Activated CD4-positive, alpha-beta memory T cell treated with anti-CD3 and anti-CD28 coated beads for 36 hours (primary cell): ENCODE measurements at regions not wholly inside any gene's neighbourhood (a gene's known extent, or its start where the extent isn't known, plus 50 kb on each side); places are given as distances from the start of the nearest gene placed in this dataset.

ENCODE experiments used
- CTCF ChIA-PET: fragments of 350-600 bp; sonication (Branson Sonifier 250); formaldehyde crosslinking; loops from one replicate; lab custom pipeline; 2021; ENCODE audit warnings: antibody characterized with exemption, inconsistent platforms; lab: Charles Lee
- POLR2A ChIA-PET: fragments of 350-600 bp; sonication (Branson Sonifier 250); formaldehyde crosslinking; loops from one replicate; lab custom pipeline; 2021; ENCODE audit warnings: antibody characterized with exemption; lab: Charles Lee
- DNase-seq: peaks from one replicate; pipeline ENCODE4 v3.0.0-alpha.2; 2020
- H3K27ac Mint-ChIP-seq: one replicate; pipeline ENCODE4 v1.8.0; 2021; ENCODE audit warnings: mixed read lengths
- H3K27me3 Mint-ChIP-seq: one replicate; pipeline ENCODE4 v1.8.0; 2021; ENCODE audit warnings: mixed read lengths
- H3K36me3 Mint-ChIP-seq: one replicate; pipeline ENCODE4 v1.8.0; 2021; ENCODE audit warnings: mixed read lengths
- H3K4me1 Mint-ChIP-seq: one replicate; pipeline ENCODE4 v1.8.0; 2021; ENCODE audit warnings: low read depth, mixed read lengths
- H3K4me3 Mint-ChIP-seq: one replicate; pipeline ENCODE4 v1.8.0; 2021; ENCODE audit warnings: mild to moderate bottlenecking, mixed read lengths
- H3K9me3 Mint-ChIP-seq: one replicate; pipeline ENCODE4 v1.8.0; 2021; ENCODE audit warnings: mixed read lengths
- intact Hi-C: fragments of 100-400 bp; cut with micrococcal nuclease; formaldehyde crosslinking; loops from one replicate; pipeline ENCODE4 v1.15.1; 2023

GRCh38 chr10:120138689-120139088, 246.2 kb downstream of the SEC23IP start:
- no peaks in the 10 kb centered on the region for H3K4me1 Mint-ChIP-seq
- no peaks in the 10 kb centered on the region for H3K36me3 Mint-ChIP-seq
- no peak overlapping the region for H3K27ac Mint-ChIP-seq
- no peaks in the 10 kb centered on the region for H3K9me3 Mint-ChIP-seq
- POLR2A ChIA-PET = no interaction called here
- H3K4me3 Mint-ChIP-seq = no peak overlapping the region
- intact Hi-C loops = no loop called here
- CTCF ChIA-PET = no interaction called here
- H3K27me3 Mint-ChIP-seq = peaks cover 4% of the 10 kb centered on the region
- DNase-seq = no peak

GRCh38 chr10:120145107-120145506, 252.6 kb downstream of the SEC23IP start:
- ChIA-PET POLR2A (no interaction called here), CTCF (no interaction called here)
- intact Hi-C loops = no loop called here
- H3K27ac Mint-ChIP-seq = no peak overlapping the region
- H3K9me3 Mint-ChIP-seq = no peaks in the 10 kb centered on the region
- no peaks in the 10 kb centered on the region for H3K36me3 Mint-ChIP-seq
- H3K4me1 Mint-ChIP-seq = no peaks in the 10 kb centered on the region
- no peak for DNase-seq
- no peak overlapping the region for H3K4me3 Mint-ChIP-seq
- H3K27me3 Mint-ChIP-seq = peaks cover 5% of the 10 kb centered on the region

GRCh38 chr10:120156614-120157274, 264.2 kb downstream of the SEC23IP start:
- H3K27ac Mint-ChIP-seq = no peak overlapping the region
- CTCF ChIA-PET = no interaction called here
- intact Hi-C loops = no loop called here
- H3K4me3 Mint-ChIP-seq = no peak overlapping the region
- no peak for DNase-seq
- H3K27me3 Mint-ChIP-seq = peaks cover 9% of the 10 kb centered on the region
- no peaks in the 10 kb centered on the region for H3K36me3 Mint-ChIP-seq
- no peaks in the 10 kb centered on the region for H3K4me1 Mint-ChIP-seq
- POLR2A ChIA-PET = no interaction called here
- no peaks in the 10 kb centered on the region for H3K9me3 Mint-ChIP-seq

DNA sequence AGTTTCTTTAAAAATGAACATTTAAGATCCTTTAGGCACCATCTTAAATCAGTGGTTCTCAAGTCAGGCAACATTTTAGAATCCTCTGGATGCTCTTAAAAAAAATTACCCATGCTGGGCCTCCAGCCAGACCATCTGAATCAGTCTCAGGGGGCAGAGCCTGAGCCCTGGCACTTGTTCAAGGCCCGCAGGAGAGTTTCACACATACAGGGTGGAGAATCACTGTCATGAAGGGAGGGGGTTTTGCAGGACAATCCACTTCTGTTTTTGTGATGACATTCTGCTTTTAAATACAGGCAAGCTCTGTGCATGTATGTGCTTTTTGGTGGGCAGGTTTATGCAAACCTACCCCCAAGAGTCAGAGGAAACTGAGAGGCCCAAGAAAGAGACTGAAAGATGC, 268.6 kb downstream of the SEC23IP start:
- no peak overlapping the region for H3K27ac Mint-ChIP-seq
- DNase-seq = no peak
- ChIA-PET POLR2A (no interaction called here), CTCF (no interaction called here)
- intact Hi-C loops = no loop called here
- H3K36me3 Mint-ChIP-seq = no peaks in the 10 kb centered on the region
- H3K4me3 Mint-ChIP-seq = no peak overlapping the region
- no peaks in the 10 kb centered on the region for H3K27me3 Mint-ChIP-seq
- H3K9me3 Mint-ChIP-seq = no peaks in the 10 kb centered on the region
- H3K4me1 Mint-ChIP-seq = no peaks in the 10 kb centered on the region

GRCh38 chr10:120162471-120162870, 269.9 kb downstream of the SEC23IP start:
- CTCF ChIA-PET = interaction anchor here (1.3 kb wide), 1 partner anchor 60 kb away, joined by 5 read pairs; no protein-coding TSS in a partner anchor
- POLR2A ChIA-PET = no interaction called here
- no peaks in the 10 kb centered on the region for H3K9me3 Mint-ChIP-seq
- H3K36me3 Mint-ChIP-seq = no peaks in the 10 kb centered on the region
- H3K4me3 Mint-ChIP-seq = no peak overlapping the region
- intact Hi-C loops = no loop called here
- H3K4me1 Mint-ChIP-seq = no peaks in the 10 kb centered on the region
- H3K27me3 Mint-ChIP-seq = no peaks in the 10 kb centered on the region
- DNase-seq = no peak
- H3K27ac Mint-ChIP-seq = no peak overlapping the region

- H3K9me3 Mint-ChIP-seq = no peaks in the 10 kb centered on the region
- H3K4me3 Mint-ChIP-seq = no peak overlapping the region
- H3K4me1 Mint-ChIP-seq = no peaks in the 10 kb centered on the region
- no peak for DNase-seq
- H3K27me3 Mint-ChIP-seq = peaks cover 5% of the 10 kb centered on the region
- no peak overlapping the region for H3K27ac Mint-ChIP-seq
- CTCF ChIA-PET = no interaction called here
- intact Hi-C loops = no loop called here
- H3K36me3 Mint-ChIP-seq = no peaks in the 10 kb centered on the region
- POLR2A ChIA-PET = no interaction called here
Observed at GRCh38 chr10:120172356-120172755, 279.8 kb downstream of the SEC23IP start.

DNA sequence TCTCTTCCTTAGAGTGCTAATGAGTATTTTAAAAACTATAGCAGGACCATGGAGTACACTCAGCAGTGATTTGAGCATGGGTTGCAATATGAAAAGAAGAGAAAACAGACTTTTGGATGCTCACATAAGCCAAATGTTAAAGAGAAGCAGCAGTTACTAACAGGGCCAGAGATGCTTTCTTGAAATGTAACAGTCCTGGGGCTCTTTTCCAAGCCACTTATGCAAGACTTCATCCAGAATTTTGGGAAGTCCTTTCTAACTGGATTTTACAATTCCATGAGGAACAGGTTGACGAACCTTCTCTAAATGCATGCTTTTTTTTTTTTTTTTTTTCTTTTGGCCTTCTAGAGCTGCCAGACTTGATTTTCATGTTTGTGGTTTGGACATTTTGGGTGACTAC, 282.0 kb downstream of the SEC23IP start:
- POLR2A ChIA-PET = no interaction called here
- intact Hi-C loops = no loop called here
- CTCF ChIA-PET = no interaction called here

DNA sequence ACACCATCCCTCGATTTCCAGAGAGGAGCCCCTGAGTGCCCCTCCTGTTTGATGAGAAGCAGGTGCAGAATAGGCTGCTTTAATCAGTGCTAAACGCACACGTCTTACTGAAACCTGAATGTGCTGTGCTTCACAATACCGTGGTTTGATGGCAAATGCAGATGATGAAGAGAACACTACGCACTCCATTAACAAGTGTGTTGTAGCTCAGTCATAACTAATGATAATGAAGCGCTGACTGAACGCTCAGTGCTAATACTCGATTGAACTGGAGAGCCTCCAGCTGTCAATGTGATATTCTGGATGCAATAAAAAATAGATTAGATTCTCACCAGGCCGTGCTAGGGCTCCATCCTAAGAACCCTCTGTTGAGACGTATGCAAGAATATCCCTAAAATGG, 279.7 kb upstream of the PLPP4 start:
- no peaks in the 10 kb centered on the region for H3K4me1 Mint-ChIP-seq
- H3K4me3 Mint-ChIP-seq = no peak overlapping the region
- H3K36me3 Mint-ChIP-seq = no peaks in the 10 kb centered on the region
- CTCF ChIA-PET = no interaction called here
- POLR2A ChIA-PET = no interaction called here
- peaks cover 5% of the 10 kb centered on the region for H3K27me3 Mint-ChIP-seq
- no peak for DNase-seq
- intact Hi-C loops = no loop called here
- H3K9me3 Mint-ChIP-seq = no peaks in the 10 kb centered on the region
- H3K27ac Mint-ChIP-seq = no peak overlapping the region

More for the DNA sequence above, 282.0 kb downstream of the SEC23IP start:
- DNase-seq = no peak
- Mint-ChIP-seq H3K4me3 (no peak overlapping the region), H3K27me3 (peaks cover 5% of the 10 kb centered on the region), H3K9me3 (no peaks in the 10 kb centered on the region), H3K4me1 (no peaks in the 10 kb centered on the region), H3K36me3 (no peaks in the 10 kb centered on the region), H3K27ac (no peak overlapping the region)

DNA sequence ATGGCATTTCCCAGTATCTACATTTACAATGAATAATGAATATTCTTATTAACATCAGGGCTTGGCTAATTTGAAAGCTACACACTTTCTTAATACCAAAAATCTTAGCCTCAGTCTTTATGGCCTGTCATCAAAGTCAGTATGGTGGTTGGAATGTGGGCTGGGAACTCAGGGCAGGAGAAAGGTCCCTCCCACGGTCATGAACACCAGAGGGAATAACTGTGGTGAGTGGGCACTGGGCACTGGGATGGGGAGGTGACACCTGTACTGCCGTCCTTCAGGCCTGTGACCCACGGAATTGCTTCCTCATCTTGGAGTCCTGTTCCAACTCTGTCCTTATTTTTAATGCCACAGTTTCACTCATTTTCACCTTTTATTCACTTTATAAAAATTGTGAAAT, 276.9 kb upstream of the PLPP4 start:
- Mint-ChIP-seq H3K27ac (no peak overlapping the region), H3K27me3 (peaks cover 5% of the 10 kb centered on the region), H3K9me3 (no peaks in the 10 kb centered on the region), H3K4me3 (no peak overlapping the region), H3K36me3 (no peaks in the 10 kb centered on the region), H3K4me1 (no peaks in the 10 kb centered on the region)
- POLR2A ChIA-PET = no interaction called here
- CTCF ChIA-PET = no interaction called here
- intact Hi-C loops = no loop called here
- DNase-seq = no peak

- H3K4me1 Mint-ChIP-seq = no peaks in the 10 kb centered on the region
- CTCF ChIA-PET = no interaction called here
- no peak overlapping the region for H3K4me3 Mint-ChIP-seq
- intact Hi-C loops = no loop called here
- no peak overlapping the region for H3K27ac Mint-ChIP-seq
- H3K9me3 Mint-ChIP-seq = no peaks in the 10 kb centered on the region
- H3K36me3 Mint-ChIP-seq = no peaks in the 10 kb centered on the region
- POLR2A ChIA-PET = no interaction called here
- DNase-seq = no peak
- peaks cover 5% of the 10 kb centered on the region for H3K27me3 Mint-ChIP-seq
Observed at GRCh38 chr10:120181154-120181553, 275.9 kb upstream of the PLPP4 start.

DNA sequence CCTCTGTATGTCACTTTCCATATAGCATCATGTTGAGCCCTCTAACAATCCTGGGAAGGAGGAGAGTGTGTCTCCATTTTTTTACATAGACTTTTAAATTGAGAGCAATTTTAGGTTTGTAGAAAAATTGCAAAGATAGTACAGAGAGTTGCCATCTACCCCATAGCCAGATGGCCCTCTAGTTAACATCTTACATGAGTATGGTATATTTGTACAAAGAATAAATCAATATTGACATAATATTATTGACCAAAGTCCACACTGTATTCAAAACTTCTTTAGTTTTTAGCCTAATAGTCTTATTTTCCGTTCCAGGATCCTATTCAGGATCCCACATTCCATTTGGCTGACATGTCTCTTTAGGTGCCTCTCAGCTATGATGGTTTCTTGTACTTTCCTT, 274.6 kb upstream of the PLPP4 start:
- no peaks in the 10 kb centered on the region for H3K36me3 Mint-ChIP-seq
- H3K27me3 Mint-ChIP-seq = no peaks in the 10 kb centered on the region
- ChIA-PET POLR2A (no interaction called here), CTCF (interaction anchor here (0.5 kb wide), 1 partner anchor 1384 kb away, joined by 3 read pairs; no protein-coding TSS in a partner anchor)
- H3K27ac Mint-ChIP-seq = no peak overlapping the region
- no peaks in the 10 kb centered on the region for H3K4me1 Mint-ChIP-seq
- no peaks in the 10 kb centered on the region for H3K9me3 Mint-ChIP-seq
- intact Hi-C loops = no loop called here
- H3K4me3 Mint-ChIP-seq = no peak overlapping the region
- DNase-seq = no peak

DNA sequence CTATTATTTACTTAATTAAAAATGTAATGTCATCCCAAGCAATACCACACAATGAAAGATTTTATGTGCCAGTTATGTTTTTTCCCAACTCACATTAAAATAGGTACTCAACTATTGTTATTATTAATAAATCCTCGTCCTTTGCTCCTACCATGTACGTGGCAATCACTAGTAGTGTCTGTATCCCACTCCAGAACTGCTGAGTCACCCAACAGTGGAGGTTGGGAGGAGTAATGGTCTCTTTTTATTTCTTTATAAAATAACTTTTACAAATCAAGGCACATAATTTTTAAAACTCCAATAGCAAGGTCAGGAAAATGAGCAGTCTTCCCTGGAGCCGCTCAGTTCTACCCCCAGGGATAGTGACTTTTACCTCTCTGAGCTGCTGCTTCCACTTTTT, 273.5 kb upstream of the PLPP4 start:
- CTCF ChIA-PET = no interaction called here
- no peaks in the 10 kb centered on the region for H3K27me3 Mint-ChIP-seq
- intact Hi-C loops = no loop called here
- no peak overlapping the region for H3K27ac Mint-ChIP-seq
- DNase-seq = no peak
- no peaks in the 10 kb centered on the region for H3K36me3 Mint-ChIP-seq
- no peak overlapping the region for H3K4me3 Mint-ChIP-seq
- no peaks in the 10 kb centered on the region for H3K4me1 Mint-ChIP-seq
- POLR2A ChIA-PET = no interaction called here
- H3K9me3 Mint-ChIP-seq = no peaks in the 10 kb centered on the region

DNA sequence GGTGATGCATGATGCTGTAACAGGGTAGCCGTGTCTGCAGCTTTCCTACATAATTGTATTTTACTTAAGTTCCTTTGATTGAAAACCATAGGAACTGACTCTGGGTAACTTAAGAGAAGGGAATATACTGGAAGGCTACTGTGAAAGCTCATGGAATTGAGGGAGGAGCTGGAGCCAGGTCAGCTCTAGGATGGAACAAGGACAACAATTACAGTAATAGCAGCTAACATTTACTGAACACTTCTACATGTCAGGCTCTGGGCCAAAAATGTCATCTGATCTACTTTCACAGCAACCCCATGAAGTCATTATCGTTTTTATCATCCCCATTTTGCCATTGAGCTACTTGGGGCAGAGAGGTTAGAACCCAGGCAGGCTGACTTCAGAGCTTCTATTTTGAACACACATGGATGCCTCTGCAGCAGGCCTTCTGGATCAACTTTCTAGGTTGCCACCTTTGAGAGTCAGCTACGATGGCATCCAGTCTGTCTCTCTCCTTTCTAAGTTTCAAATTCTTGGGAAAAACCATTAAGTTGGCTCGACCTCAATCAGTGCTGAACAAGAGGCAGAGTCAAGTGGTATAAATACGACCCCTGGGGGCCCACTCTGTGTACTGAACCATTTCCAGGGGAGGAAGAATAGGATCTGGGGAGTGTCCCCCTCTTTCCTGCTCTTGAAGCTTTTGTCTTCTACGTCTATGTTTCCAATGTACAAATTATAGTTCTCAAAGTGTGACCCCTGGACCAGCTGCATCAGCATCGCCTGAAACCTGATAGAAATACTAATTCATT, 272.3 kb upstream of the PLPP4 start:
- POLR2A ChIA-PET = no interaction called here
- no peaks in the 10 kb centered on the region for H3K36me3 Mint-ChIP-seq

More for the DNA sequence above, 272.3 kb upstream of the PLPP4 start:
- Mint-ChIP-seq H3K4me3 (no peak overlapping the region), H3K27ac (no peak overlapping the region), H3K27me3 (no peaks in the 10 kb centered on the region), H3K9me3 (no peaks in the 10 kb centered on the region), H3K4me1 (no peaks in the 10 kb centered on the region)
- DNase-seq = no peak
- intact Hi-C loops = no loop called here
- CTCF ChIA-PET = interaction anchor here (0.5 kb wide), 1 partner anchor 982 kb away, joined by 4 read pairs; no protein-coding TSS in a partner anchor
